Prostate gland (tissue), 2 donors: ENCODE measurements at regions not wholly inside any gene's neighbourhood (a gene's known extent, or its start where the extent isn't known, plus 50 kb on each side); places are given as distances from the start of the nearest gene placed in this dataset.

ENCODE experiments used
- DNase-seq: peaks from one replicate; pipeline ENCODE4 v3.0.0-alpha.2; 2019; ENCODE audit warnings: low spot score
- H3K27ac ChIP-seq, 2 donors: fragments of 200-600 bp; sonication (generic); 2 replicates each; pipeline ENCODE4 v1.5.1; 2017 to 2019
- H3K27me3 ChIP-seq: fragments of 200-600 bp; sonication (generic); replicated peaks from 2 replicates; pipeline ENCODE4 v1.5.1; 2019; ENCODE audit not compliant: insufficient read depth
- H3K36me3 ChIP-seq, 2 donors: fragments of 200-600 bp; sonication (generic); 1 replicate in 1 of 2; 2 replicates in 1 of 2; pipeline versions ENCODE4 v1.5.1 to v1.8.1; 2017 to 2019
- H3K4me1 ChIP-seq: fragments of 200-600 bp; sonication (generic); replicated peaks from 2 replicates; pipeline ENCODE4 v1.5.1; 2019
- H3K4me3 ChIP-seq, 2 donors: fragments of 200-600 bp; sonication (generic); 2 replicates each; pipeline ENCODE4 v1.5.1; 2017 to 2019
- H3K9me3 ChIP-seq: fragments of 200-600 bp; sonication (generic); 2 replicates; pipeline ENCODE4 v1.5.1; 2017
- POLR2A ChIP-seq: fragments of 450-650 bp; IDR thresholded peaks from one replicate; pipeline ENCODE4 v1.6.1; 2016; ENCODE audit warnings: antibody characterized with exemption, mild to moderate bottlenecking
- POLR2AphosphoS5 ChIP-seq: sonication (generic); formaldehyde crosslinking; IDR thresholded peaks from one replicate; pipeline ENCODE4 v1.6.1; 2017; ENCODE audit warnings: antibody characterized with exemption
- WGBS: methylation state at CpG from one replicate; pipeline ENCODE4 v1.1.5; 2018; 5-methylcytosine and 5-hydroxymethylcytosine counted together
- intact Hi-C: fragments of 100-400 bp; cut with DNase I; formaldehyde crosslinking; loops from one replicate; pipeline ENCODE4 v1.14.2; 2022
- TF ChIP-seq, protein P1 (sequence below), 4 experiments: fragments of 200-600 bp in 2 of 4; fragments of 450-650 bp in 2 of 4; sonication (generic) in 2 of 4; IDR thresholded peaks; 1 replicate in 3 of 4; 2 replicates in 1 of 4; pipeline ENCODE4 v1.5.1; 2016 to 2019; ENCODE audit warnings: antibody characterized with exemption in 4 of 4, mild to moderate bottlenecking in 2 of 4, moderate library complexity in 2 of 4

DNA sequence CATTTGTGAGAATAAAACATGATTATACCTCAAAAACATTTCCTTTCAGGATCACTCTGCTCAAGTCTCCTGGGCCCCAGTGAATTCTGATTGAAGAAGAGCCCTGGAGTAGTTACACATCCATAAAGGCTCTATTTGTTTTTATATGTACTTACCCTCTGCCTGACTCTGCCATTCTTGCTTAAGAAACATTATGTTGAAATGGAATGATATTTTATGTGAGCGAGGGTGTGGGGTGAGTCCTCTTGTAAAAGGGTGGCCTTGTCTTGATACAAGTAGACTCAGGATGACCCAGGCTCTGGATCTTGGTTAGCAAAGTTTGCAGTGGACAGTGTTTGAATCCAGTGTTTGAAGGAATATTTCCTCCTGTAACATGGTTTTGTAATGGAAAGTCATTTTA is 215.4 kb upstream of the PREP start:
- intact Hi-C loops = no loop called here
- no peaks in the 10 kb centered on the region for H3K36me3 ChIP-seq
- WGBS = 92% methylated on average over 1 of the region's 1 CpG
- no peaks in the 10 kb centered on the region for H3K4me1 ChIP-seq
- no peak for DNase-seq
- no peak overlapping the region for H3K4me3 ChIP-seq
- no peak for TF ChIP-seq POLR2A
- TF ChIP-seq, protein P1, sequence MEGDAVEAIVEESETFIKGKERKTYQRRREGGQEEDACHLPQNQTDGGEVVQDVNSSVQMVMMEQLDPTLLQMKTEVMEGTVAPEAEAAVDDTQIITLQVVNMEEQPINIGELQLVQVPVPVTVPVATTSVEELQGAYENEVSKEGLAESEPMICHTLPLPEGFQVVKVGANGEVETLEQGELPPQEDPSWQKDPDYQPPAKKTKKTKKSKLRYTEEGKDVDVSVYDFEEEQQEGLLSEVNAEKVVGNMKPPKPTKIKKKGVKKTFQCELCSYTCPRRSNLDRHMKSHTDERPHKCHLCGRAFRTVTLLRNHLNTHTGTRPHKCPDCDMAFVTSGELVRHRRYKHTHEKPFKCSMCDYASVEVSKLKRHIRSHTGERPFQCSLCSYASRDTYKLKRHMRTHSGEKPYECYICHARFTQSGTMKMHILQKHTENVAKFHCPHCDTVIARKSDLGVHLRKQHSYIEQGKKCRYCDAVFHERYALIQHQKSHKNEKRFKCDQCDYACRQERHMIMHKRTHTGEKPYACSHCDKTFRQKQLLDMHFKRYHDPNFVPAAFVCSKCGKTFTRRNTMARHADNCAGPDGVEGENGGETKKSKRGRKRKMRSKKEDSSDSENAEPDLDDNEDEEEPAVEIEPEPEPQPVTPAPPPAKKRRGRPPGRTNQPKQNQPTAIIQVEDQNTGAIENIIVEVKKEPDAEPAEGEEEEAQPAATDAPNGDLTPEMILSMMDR (IDR thresholded peaks at IDR 0.05) = no peak
- TF ChIP-seq POLR2AphosphoS5 = no peak
- no peak overlapping the region for H3K27ac ChIP-seq
- H3K9me3 ChIP-seq = no peaks in the 10 kb centered on the region
- no peaks in the 10 kb centered on the region for H3K27me3 ChIP-seq

- Histone ChIP-seq H3K36me3 (no peaks in the 10 kb centered on the region), H3K27ac (no peak overlapping the region), H3K27me3 (no peaks in the 10 kb centered on the region), H3K4me1 (no peaks in the 10 kb centered on the region), H3K4me3 (no peak overlapping the region), H3K9me3 (no peaks in the 10 kb centered on the region)
- no peak for DNase-seq
- intact Hi-C loops = no loop called here
- TF ChIP-seq POLR2A (no peak), POLR2AphosphoS5 (no peak)
- TF ChIP-seq, protein P1 (IDR thresholded peaks at IDR 0.05) = no peak
These were observed 213.6 kb upstream of the PREP start for GRCh38 chr6:105616521-105616920.

GRCh38 chr6:105611606-105612005 is 208.7 kb upstream of the PREP start:
- 45% methylated on average over 2 of the region's 2 CpGs for WGBS
- Histone ChIP-seq H3K9me3 (no peaks in the 10 kb centered on the region), H3K27me3 (no peaks in the 10 kb centered on the region), H3K4me3 (no peak overlapping the region), H3K36me3 (no peaks in the 10 kb centered on the region), H3K27ac (no peak overlapping the region), H3K4me1 (no peaks in the 10 kb centered on the region)
- no peak for DNase-seq
- no peak for TF ChIP-seq POLR2AphosphoS5
- TF ChIP-seq, protein P1 (IDR thresholded peaks at IDR 0.05) = no peak
- no peak for TF ChIP-seq POLR2A
- intact Hi-C loops = no loop called here

GRCh38 chr6:105609375-105609991 is 206.6 kb upstream of the PREP start:
- intact Hi-C loops = loop anchor here (10.0 kb wide), 1 partner anchor 115 kb away; no protein-coding TSS in a partner anchor
- H3K27ac ChIP-seq = peak overlapping the region in 1 of 2 donors; percentile 16
- no peaks in the 10 kb centered on the region for H3K36me3 ChIP-seq
- no peak overlapping the region for H3K4me3 ChIP-seq
- H3K27me3 ChIP-seq = no peaks in the 10 kb centered on the region
- no peaks in the 10 kb centered on the region for H3K9me3 ChIP-seq
- H3K4me1 ChIP-seq = no peaks in the 10 kb centered on the region
- WGBS = 38% methylated on average over 14 of the region's 14 CpGs
- DNase-seq = no peak
- TF ChIP-seq POLR2AphosphoS5 = no peak
- TF ChIP-seq, protein P1 (IDR thresholded peaks at IDR 0.05) = no peak
- no peak for TF ChIP-seq POLR2A

- intact Hi-C loops = loop anchor here (10.0 kb wide), 1 partner anchor 114 kb away; no protein-coding TSS in a partner anchor
- Histone ChIP-seq H3K27ac (peak overlapping the region in 1 of 2 donors; percentile 16), H3K36me3 (no peaks in the 10 kb centered on the region), H3K4me3 (no peak overlapping the region), H3K4me1 (no peaks in the 10 kb centered on the region), H3K9me3 (no peaks in the 10 kb centered on the region), H3K27me3 (no peaks in the 10 kb centered on the region)
- 76% methylated on average over 10 of the region's 10 CpGs for WGBS
- no peak for DNase-seq
- TF ChIP-seq, protein P1 (IDR thresholded peaks at IDR 0.05) = no peak
- TF ChIP-seq POLR2AphosphoS5 (no peak), POLR2A (no peak)
These were observed 206.0 kb upstream of the PREP start for GRCh38 chr6:105608711-105609374.
